A549 (cell line): ENCODE measurements at regions not wholly inside any gene's neighbourhood (a gene's known extent, or its start where the extent isn't known, plus 50 kb on each side); places are given as distances from the start of the nearest gene placed in this dataset.
A peak's percentile ranks its signal among the peaks of the same experiment; 100 is the strongest.

Experiments used
- ATAC-seq, 2 experiments: fragments of 200-7000 bp in 1 of 2; fragments of >200 bp in 1 of 2; cut with Nextera tagmentation in 1 of 2; cut with Tn5 transposase in 1 of 2; 3 replicates each; pipeline versions ENCODE4 v1.8.0 to v1.9.1; 2018 to 2020; ENCODE audit warnings: mild to moderate bottlenecking in 1 of 2, moderate library complexity in 1 of 2
- CTCF ChIA-PET: fragments of 300-600 bp; sonication (Branson Sonifier 250); formaldehyde crosslinking; extraction: SDS; loops from one replicate; lab custom pipeline; 2021; ENCODE audit warnings: antibody characterized with exemption, inconsistent platforms; lab: Yijun Ruan, JAX
- POLR2A ChIA-PET: fragments of 350-600 bp; formaldehyde crosslinking; extraction: SDS; loops from one replicate; lab custom pipeline; 2021; ENCODE audit warnings: antibody characterized with exemption, inconsistent platforms; lab: Yijun Ruan, JAX
- DNase-seq, 2 experiments: peaks; one replicate each; pipeline versions ENCODE4 v3.0.0 to v3.0.0-alpha.2; 2011 to 2016; ENCODE audit warnings: low read depth in 1 of 2, low spot score in 1 of 2
- FAIRE-seq: peaks from 2 replicates; lab custom pipeline; 2011; peaks lifted over from hg19 to GRCh38; lab: Jason Lieb, UNC
- H3K27ac ChIP-seq, 2 experiments: fragments of >200 bp; sonication (Bioruptor Twin); formaldehyde crosslinking; 3 replicates each; pipeline ENCODE4 v1.5.1; 2016 to 2017
- H3K4me1 ChIP-seq: fragments of >200 bp; sonication (Bioruptor Twin); formaldehyde crosslinking; 3 replicates; pipeline ENCODE4 v1.6.1; 2016
- H3K4me2 ChIP-seq: fragments of >200 bp; sonication (Bioruptor Twin); formaldehyde crosslinking; 3 replicates; pipeline ENCODE4 v1.6.1; 2016
- H3K4me3 ChIP-seq: fragments of >200 bp; sonication (Bioruptor Twin); formaldehyde crosslinking; 3 replicates; pipeline ENCODE4 v1.5.1; 2016
- H3K9me3 ChIP-seq: fragments of >200 bp; sonication (Bioruptor Twin); formaldehyde crosslinking; 3 replicates; pipeline ENCODE4 v1.6.1; 2016
- BHLHE40 ChIP-seq: IDR thresholded peaks from 2 replicates; pipeline ENCODE4 v1.6.1; 2012; ENCODE audit warnings: low read depth, low read length, inconsistent platforms
- CBX8 ChIP-seq: fragments of 200-600 bp; sonication (generic); IDR thresholded peaks from 2 replicates; pipeline ENCODE4 v1.6.1; 2016
- CHD2 ChIP-seq: fragments of 150-350 bp; IDR thresholded peaks from 2 replicates; pipeline ENCODE4 v1.6.1; 2014; ENCODE audit warnings: low read length; ENCODE audit not compliant: partially characterized antibody
- CHD4 ChIP-seq: fragments of 200-600 bp; sonication (generic); IDR thresholded peaks from 2 replicates; pipeline ENCODE4 v1.6.1; 2016; ENCODE audit warnings: antibody characterized with exemption, mild to moderate bottlenecking, borderline replicate concordance
- EHF ChIP-seq: fragments of 250-450 bp; sonication (Bioruptor Pico); IDR thresholded peaks from 2 replicates; pipeline ENCODE4 v1.5.0; 2020; ENCODE audit warnings: mild to moderate bottlenecking
- EHMT2 ChIP-seq: fragments of 200-600 bp; sonication (generic); IDR thresholded peaks from 2 replicates; pipeline ENCODE4 v1.6.1; 2016; ENCODE audit warnings: antibody characterized with exemption, low read depth, mild to moderate bottlenecking, moderate library complexity
- ELK1 ChIP-seq: fragments of 150-350 bp; IDR thresholded peaks from 2 replicates; pipeline ENCODE4 v1.6.1; 2014; ENCODE audit warnings: low read depth, mild to moderate bottlenecking, low read length
- EP300 ChIP-seq, 2 experiments: fragments of >200 bp; sonication (Bioruptor Twin); formaldehyde crosslinking; IDR thresholded peaks; 2 replicates in 1 of 2; 3 replicates in 1 of 2; pipeline ENCODE4 v1.6.1; 2016 to 2017
- FOSB ChIP-seq: fragments of 250-450 bp; sonication (Bioruptor Pico); IDR thresholded peaks from 2 replicates; pipeline ENCODE4 v1.5.0; 2020; ENCODE audit warnings: mild to moderate bottlenecking, moderate library complexity
- FOSL2 ChIP-seq, 2 experiments: fragments of 450-650 bp in 1 of 2; fragments of >200 bp in 1 of 2; sonication (Bioruptor Twin) in 1 of 2; formaldehyde crosslinking; IDR thresholded peaks; 2 replicates each; pipeline versions ENCODE4 v1.5.0 to v1.6.1; 2016 to 2020; ENCODE audit warnings: mild to moderate bottlenecking in 1 of 2, moderate library complexity in 1 of 2
- GATA3 ChIP-seq: IDR thresholded peaks from 2 replicates; pipeline ENCODE4 v1.6.1; 2012; ENCODE audit warnings: borderline replicate concordance
- HDAC2 ChIP-seq: fragments of 200-600 bp; sonication (generic); IDR thresholded peaks from 2 replicates; pipeline ENCODE4 v1.6.1; 2016
- HES2 ChIP-seq: fragments of >200 bp; sonication (Bioruptor Twin); formaldehyde crosslinking; IDR thresholded peaks from 2 replicates; pipeline ENCODE4 v1.6.1; 2016
- HOXB13 ChIP-seq: fragments of 250-450 bp; sonication (Bioruptor Pico); IDR thresholded peaks from 2 replicates; pipeline ENCODE4 v1.5.0; 2020; ENCODE audit warnings: low read depth, mild to moderate bottlenecking, moderate library complexity
- KDM1A ChIP-seq: fragments of 200-600 bp; sonication (generic); IDR thresholded peaks from 2 replicates; pipeline ENCODE4 v1.6.1; 2016; ENCODE audit warnings: low read depth, mild to moderate bottlenecking
- KDM5A ChIP-seq: fragments of 200-600 bp; sonication (generic); IDR thresholded peaks from 2 replicates; pipeline ENCODE4 v1.6.1; 2016; ENCODE audit warnings: antibody characterized with exemption, mild to moderate bottlenecking
- MYC ChIP-seq: IDR thresholded peaks from 2 replicates; pipeline ENCODE4 v1.6.1; 2012; ENCODE audit warnings: mild to moderate bottlenecking, inconsistent platforms, low read length, improper control_type of control experiment, borderline replicate concordance
- NFE2L2 ChIP-seq: fragments of 150-350 bp; conservative IDR thresholded peaks from 2 replicates; pipeline ENCODE4 v1.6.1; 2014; ENCODE audit warnings: low read length
- NR3C1 ChIP-seq: fragments of >200 bp; sonication (Bioruptor Twin); formaldehyde crosslinking; IDR thresholded peaks from 3 replicates; pipeline ENCODE4 v1.6.1; 2017
- PBX3 ChIP-seq: IDR thresholded peaks from 2 replicates; pipeline ENCODE4 v1.6.1; 2012
- PHF8 ChIP-seq: fragments of 200-600 bp; sonication (generic); IDR thresholded peaks from 2 replicates; pipeline ENCODE4 v1.6.1; 2016; ENCODE audit warnings: low read depth, mild to moderate bottlenecking, antibody characterized with exemption, moderate library complexity, borderline replicate concordance
- POLR2AphosphoS2 ChIP-seq: conservative IDR thresholded peaks from 2 replicates; pipeline ENCODE4 v1.6.1; 2012; ENCODE audit warnings: low read length, improper control_type of control experiment, inconsistent platforms
- RAD21 ChIP-seq, 2 experiments: fragments of >200 bp in 1 of 2; sonication (Bioruptor Twin) in 1 of 2; formaldehyde crosslinking in 1 of 2; IDR thresholded peaks in 1 of 2; conservative IDR thresholded peaks in 1 of 2; 2 replicates in 1 of 2; 3 replicates in 1 of 2; pipeline ENCODE4 v1.6.1; 2012 to 2018; ENCODE audit warnings: inconsistent platforms in 1 of 2
- RARB ChIP-seq: fragments of 250-450 bp; sonication (Bioruptor Pico); IDR thresholded peaks from 2 replicates; pipeline ENCODE4 v1.8.0; 2021; ENCODE audit warnings: mild to moderate bottlenecking, moderate library complexity
- REST ChIP-seq: fragments of 200-600 bp; sonication (generic); IDR thresholded peaks from 2 replicates; pipeline ENCODE4 v1.6.1; 2016; ENCODE audit warnings: antibody characterized with exemption, mild to moderate bottlenecking, moderate library complexity
- RFX5 ChIP-seq: fragments of 450-650 bp; IDR thresholded peaks from 2 replicates; pipeline ENCODE4 v1.7.1; 2014; ENCODE audit warnings: antibody characterized with exemption, mild to moderate bottlenecking, moderate library complexity
- TFCP2L1 ChIP-seq: fragments of 250-450 bp; sonication (Bioruptor Pico); IDR thresholded peaks from 2 replicates; pipeline ENCODE4 v1.5.0; 2021; ENCODE audit warnings: mild to moderate bottlenecking
- TP53 ChIP-seq: fragments of 250-450 bp; sonication (Bioruptor Pico); IDR thresholded peaks from 2 replicates; pipeline ENCODE4 v1.5.0; 2021; ENCODE audit warnings: mild to moderate bottlenecking, moderate library complexity
- WGBS: methylation state at CpG from one replicate; pipeline ENCODE4 v1.1.6; 2017; ENCODE audit errors: missing lambda C conversion rate; 5-methylcytosine and 5-hydroxymethylcytosine counted together
- TF ChIP-seq, protein P1 (sequence below): fragments of >200 bp; sonication (Bioruptor Twin); formaldehyde crosslinking; IDR thresholded peaks from 3 replicates; pipeline ENCODE4 v1.5.1; 2016
- TF ChIP-seq, protein P2 (sequence below): fragments of 250-450 bp; sonication (Bioruptor Pico); IDR thresholded peaks from 2 replicates; pipeline ENCODE4 v1.5.0; 2020; ENCODE audit warnings: low read depth, mild to moderate bottlenecking, moderate library complexity
- TF ChIP-seq, protein P3 (sequence below): IDR thresholded peaks from 2 replicates; pipeline ENCODE4 v1.6.1; 2012

DNA sequence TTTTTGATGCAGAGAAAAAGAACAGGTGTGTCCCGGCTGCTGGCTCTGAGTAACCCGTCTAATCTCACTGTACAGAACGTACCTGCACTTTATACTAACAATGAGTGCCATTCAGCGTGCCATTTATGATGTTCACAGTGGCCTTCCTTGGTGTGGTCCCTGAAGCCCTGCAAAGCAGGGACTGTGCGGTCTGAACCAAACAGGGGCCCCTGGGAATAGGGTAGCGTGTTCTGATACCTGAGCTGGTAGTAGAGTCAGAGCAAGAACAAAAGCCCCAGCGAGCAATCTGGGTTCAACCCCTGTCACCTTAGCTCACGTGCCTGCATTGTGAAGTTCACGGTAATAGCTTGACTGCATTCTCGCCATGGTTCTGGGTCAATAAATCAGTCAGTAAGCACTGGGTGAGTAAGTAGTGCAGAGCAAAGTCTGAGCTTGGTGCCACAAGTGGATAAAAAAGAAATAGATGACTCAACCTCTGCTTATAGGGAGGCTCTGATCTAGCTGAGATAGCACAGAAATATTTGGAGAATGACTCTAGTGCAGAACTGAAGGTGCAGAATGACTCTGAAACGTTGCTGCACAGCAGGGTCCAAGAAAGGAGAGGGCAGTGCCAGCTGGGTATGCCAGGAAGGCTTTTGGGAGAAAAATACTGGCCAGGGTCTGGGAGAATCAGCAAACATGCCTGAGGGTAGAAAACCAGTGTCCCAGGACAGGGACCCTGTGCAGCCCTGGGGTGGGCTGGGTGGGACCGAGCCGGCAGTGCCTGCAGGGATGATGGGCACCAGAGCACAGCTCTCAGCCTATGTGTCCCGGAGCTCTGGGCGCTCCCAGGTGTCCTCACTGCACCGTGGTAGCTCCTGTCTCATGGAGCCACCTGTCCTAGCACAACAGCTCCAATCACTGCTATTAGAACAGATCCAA lies 125.9 kb downstream of the RHOU start:
- Histone ChIP-seq H3K4me1 (peaks cover 58% of the 10 kb centered on the region), H3K27ac (peak overlapping the region; percentile 78 to 86), H3K4me2 (peak overlapping the region; percentile 85), H3K4me3 (peak overlapping the region; percentile 12; the same call in 2 of the 3 replicates), H3K9me3 (no peaks in the 10 kb centered on the region)
- peak; percentile 97 for ATAC-seq
- POLR2A ChIA-PET = interaction anchor here (0.6 to 1.8 kb wide), 8 partner anchors 11 to 454 kb away, joined by 3 to 13 read pairs (median 5); partner anchors contain the start of gene TRIM11
- peak; percentile 89 to 94 for DNase-seq
- peak; percentile 90 for FAIRE-seq
- CTCF ChIA-PET = interaction anchor here (0.6 to 2.5 kb wide), 6 partner anchors 11 to 324 kb away, joined by 3 to 13 read pairs (median 4); partner anchors contain the start of gene RHOU
- WGBS = 18% methylated on average over 16 of the region's 16 CpGs
- TF ChIP-seq NFE2L2 = no peak
- no peak for TF ChIP-seq CHD2
- TF ChIP-seq RARB (CRISPR knock-in tag) = 0 out of 2 replicates have a peak, but pooled peaks have one; percentile 51
- TF ChIP-seq, protein P1, sequence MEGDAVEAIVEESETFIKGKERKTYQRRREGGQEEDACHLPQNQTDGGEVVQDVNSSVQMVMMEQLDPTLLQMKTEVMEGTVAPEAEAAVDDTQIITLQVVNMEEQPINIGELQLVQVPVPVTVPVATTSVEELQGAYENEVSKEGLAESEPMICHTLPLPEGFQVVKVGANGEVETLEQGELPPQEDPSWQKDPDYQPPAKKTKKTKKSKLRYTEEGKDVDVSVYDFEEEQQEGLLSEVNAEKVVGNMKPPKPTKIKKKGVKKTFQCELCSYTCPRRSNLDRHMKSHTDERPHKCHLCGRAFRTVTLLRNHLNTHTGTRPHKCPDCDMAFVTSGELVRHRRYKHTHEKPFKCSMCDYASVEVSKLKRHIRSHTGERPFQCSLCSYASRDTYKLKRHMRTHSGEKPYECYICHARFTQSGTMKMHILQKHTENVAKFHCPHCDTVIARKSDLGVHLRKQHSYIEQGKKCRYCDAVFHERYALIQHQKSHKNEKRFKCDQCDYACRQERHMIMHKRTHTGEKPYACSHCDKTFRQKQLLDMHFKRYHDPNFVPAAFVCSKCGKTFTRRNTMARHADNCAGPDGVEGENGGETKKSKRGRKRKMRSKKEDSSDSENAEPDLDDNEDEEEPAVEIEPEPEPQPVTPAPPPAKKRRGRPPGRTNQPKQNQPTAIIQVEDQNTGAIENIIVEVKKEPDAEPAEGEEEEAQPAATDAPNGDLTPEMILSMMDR = no peak
- TF ChIP-seq FOSB (CRISPR knock-in tag) = no peak
- TF ChIP-seq, protein P2, sequence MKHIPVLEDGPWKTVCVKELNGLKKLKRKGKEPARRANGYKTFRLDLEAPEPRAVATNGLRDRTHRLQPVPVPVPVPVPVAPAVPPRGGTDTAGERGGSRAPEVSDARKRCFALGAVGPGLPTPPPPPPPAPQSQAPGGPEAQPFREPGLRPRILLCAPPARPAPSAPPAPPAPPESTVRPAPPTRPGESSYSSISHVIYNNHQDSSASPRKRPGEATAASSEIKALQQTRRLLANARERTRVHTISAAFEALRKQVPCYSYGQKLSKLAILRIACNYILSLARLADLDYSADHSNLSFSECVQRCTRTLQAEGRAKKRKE = no peak
- no peak for TF ChIP-seq REST
- TF ChIP-seq EHMT2 = no peak
- no peak for TF ChIP-seq KDM1A
- peak; percentile 98; the same call in 1 of the 2 replicates for TF ChIP-seq GATA3
- TF ChIP-seq EP300 (IDR thresholded peaks at IDR 0.05) = peak; percentile 58 to 81; a peak in 3 of 5 replicates
- TF ChIP-seq, protein P3, sequence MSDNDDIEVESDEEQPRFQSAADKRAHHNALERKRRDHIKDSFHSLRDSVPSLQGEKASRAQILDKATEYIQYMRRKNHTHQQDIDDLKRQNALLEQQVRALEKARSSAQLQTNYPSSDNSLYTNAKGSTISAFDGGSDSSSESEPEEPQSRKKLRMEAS = peak; percentile 88
- peak; percentile 42 to 64 for TF ChIP-seq RAD21 (conservative IDR thresholded peaks at IDR 0.05 in 1 of 2, IDR thresholded peaks at IDR 0.05 in 1 of 2)
- no peak for TF ChIP-seq NR3C1
- TF ChIP-seq MYC = no peak
- TF ChIP-seq HOXB13 (CRISPR knock-in tag) = no peak
- no peak for TF ChIP-seq TP53 (CRISPR knock-in tag)
- TF ChIP-seq EHF (CRISPR knock-in tag) = no peak
- TF ChIP-seq POLR2AphosphoS2 = no peak
- no peak for TF ChIP-seq TFCP2L1 (CRISPR knock-in tag)
- no peak for TF ChIP-seq HES2
- no peak for TF ChIP-seq HDAC2
- TF ChIP-seq ELK1 = no peak
- peak; percentile 93 for TF ChIP-seq BHLHE40
- TF ChIP-seq PHF8 = no peak
- TF ChIP-seq PBX3 = peak; percentile 86
- no peak for TF ChIP-seq CBX8
- TF ChIP-seq RFX5 = no peak
- peak; percentile 94 for TF ChIP-seq FOSL2 (IDR thresholded peaks at IDR 0.05)
- peak; percentile 95 for TF ChIP-seq FOSL2 (CRISPR knock-in tag; IDR thresholded peaks at IDR 0.05)
- no peak for TF ChIP-seq CHD4
- TF ChIP-seq KDM5A = no peak
